Ramos (cell line): ENCODE measurements at regions not wholly inside any gene's neighbourhood (a gene's known extent, or its start where the extent isn't known, plus 50 kb on each side); places are given as distances from the start of the nearest gene placed in this dataset.
"Not testable (repeated sequence)": the region's sequence is repeated elsewhere in the genome, so short reads cannot be mapped to it uniquely, and the experiment has no call there.

ENCODE experiments used
- in situ Hi-C: fragments of 300-500 bp; cut with MboI; formaldehyde crosslinking; loops from one replicate; pipeline ENCODE4 v1.14.3; 2022; ENCODE audit warnings: low sequenced_read_pairs; ENCODE audit not compliant: unreplicated experiment

DNA sequence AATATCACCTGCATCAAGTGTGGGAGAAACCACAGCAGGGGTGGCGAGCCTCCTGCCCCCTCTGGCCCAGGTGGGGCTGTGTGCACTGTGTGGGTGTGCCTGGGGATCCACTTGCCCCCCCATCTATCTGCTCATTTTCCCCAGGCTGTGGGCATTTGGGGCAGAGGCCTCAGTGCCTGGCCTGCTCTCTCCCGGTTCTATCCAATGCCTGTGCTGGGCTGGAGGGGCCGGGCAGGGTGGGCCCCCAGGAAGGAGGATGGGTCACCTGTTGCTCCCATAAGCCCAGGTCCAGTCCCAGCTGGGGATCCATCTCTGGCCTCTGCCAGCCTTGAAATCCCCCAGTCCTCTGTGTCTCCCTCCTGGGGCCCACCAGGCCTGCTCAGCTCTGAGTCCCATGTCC, 105.6 kb downstream of the TMEM121 start:
- in situ Hi-C loops, result no loop called here

DNA sequence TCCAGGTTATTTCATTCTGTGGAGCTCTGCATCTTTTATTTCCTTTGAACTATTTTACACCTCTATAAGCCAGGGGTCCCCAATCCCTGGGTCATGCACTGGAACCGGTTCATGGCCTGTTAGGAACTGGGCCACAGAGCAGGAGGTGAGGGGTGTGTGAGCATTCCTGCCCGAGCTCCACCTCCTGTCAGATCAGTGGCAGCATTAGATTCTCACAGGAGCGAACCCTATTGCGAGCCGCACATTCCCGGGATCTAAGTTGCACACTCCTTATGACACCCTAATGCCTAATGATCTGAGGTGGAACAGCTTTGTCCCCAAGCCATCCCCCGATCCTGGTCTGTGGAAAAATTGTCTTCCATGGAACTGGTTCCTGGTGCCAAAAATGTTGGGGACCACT, 107.2 kb downstream of the TMEM121 start:
- in situ Hi-C loops, result not testable (repeated sequence)

DNA sequence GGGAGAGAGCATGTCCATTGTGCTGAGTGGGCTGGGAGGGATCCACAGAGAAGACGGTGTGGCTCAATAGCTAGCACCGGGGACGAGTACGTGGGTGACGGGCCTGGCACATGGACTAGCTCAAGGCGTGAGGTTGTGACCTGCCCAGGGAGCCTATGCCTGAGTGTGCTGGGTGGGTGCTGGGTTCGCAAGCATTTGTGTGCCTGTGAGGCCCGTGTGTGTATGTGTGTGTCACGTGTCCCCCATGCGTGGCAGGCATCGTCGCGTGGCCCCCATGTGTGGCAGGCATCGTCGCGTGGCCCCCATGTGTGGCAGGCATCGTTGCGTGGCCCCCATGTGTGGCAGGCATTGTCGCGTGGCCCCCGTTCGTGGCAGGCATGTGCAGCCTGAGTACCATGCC, 109.2 kb downstream of the TMEM121 start:
- in situ Hi-C loops, result no loop called here

DNA sequence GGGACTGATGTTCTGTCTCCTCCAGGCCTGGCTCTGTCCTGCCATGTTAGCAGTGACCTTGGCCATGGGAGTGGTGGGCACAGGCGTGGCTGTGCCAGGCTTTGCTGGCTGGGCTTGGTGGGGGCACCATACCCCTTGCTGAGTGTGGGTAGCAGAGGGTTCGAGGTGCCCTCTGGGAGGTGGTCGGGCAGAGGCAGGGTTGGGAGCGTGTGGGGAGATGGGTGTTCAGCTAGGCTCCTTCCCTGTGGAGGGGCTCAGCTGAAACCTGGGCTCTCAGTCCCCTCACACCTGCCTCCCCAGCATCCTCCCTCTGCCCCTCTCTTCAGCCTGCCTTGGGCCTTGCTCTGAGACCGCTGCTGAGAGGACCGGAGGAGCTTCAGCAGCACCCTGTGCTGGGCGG, 109.6 kb downstream of the TMEM121 start:
- in situ Hi-C loops, result not testable (repeated sequence)

DNA sequence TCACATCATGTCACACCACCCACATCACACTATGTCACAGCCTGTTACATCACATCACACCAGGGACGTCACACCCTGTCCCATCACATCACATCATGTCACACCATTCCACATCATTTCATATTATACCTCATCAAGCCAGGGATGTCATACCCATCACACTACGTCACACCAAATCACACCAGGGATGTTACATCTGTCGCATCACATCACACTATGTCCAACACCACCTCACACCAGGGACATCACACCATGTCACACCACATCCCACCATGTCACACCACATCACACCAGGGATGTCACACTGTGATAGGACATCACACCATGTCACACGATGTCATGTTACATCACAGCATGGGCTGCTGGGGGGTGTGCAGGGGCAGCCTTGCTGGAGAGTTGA, 110.6 kb downstream of the TMEM121 start:
- in situ Hi-C loops, result no loop called here

DNA sequence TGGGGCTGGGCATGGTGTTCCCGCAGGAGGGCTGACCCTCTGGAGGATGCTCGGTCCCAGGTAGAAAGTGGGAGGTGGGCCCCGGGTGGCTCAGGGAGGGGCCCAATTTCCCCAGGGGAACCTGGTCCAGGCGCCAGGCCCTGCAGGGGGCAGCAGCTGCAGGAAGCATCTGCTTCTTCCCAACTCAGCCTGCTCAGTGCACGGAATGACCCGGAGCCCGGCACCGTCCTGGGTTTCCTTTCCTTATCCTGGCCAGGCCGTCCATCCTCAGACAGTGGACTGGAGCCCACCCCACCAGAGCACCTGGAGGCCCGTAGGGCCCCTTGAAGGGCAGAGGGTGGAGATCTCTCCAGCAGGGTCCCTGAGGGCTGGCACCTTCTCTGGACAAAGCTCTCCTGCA, 111.0 kb downstream of the TMEM121 start:
- in situ Hi-C loops, result not testable (repeated sequence)

DNA sequence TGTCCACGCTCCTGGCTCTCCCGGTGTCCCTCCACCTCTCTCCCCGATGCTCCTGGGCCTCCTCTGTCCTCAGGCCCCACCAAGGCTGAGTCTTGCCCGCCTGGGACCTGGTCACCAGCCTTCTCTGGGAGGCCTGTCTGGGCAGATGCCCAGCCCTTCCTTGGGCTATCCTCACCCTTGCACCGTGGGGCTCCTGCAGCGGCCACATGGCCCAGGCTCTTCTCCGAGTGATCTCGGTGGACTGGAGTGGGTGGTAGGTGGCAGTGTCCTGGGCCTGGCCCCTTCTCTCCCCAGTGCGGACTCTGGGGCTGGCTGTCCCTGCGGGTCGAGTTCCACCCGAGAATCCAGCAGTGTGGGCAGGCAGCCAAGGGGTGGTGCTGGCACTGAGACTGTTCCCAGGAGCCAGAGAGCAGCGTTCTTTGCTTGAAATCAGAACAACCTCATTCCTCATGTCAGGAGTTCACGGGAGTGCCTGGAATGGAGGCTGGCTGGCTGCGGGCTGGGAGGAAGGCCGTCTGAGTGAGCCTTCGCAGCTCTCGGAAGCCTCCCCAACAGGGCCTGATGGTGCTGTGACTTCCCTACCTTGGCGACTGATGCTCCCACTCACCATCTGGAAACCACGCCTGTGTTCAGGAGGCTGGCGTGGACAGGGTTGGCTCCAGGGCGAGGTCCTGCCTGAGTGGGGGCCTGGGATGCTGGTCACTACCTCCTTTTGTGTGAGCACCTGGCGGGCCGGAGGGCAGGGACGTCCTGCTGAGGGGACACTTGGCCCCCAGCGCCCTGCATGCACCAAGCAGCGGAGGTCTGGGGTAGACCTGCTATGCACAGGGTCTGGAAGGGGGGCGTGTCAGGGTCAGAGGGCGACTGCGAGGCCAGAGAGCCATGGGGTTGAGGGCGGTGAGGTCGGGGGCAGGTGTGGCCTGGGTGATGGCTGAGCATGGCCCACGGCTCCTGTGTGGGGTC, 113.9 kb downstream of the TMEM121 start:
- in situ Hi-C loops, result not testable (repeated sequence)

DNA sequence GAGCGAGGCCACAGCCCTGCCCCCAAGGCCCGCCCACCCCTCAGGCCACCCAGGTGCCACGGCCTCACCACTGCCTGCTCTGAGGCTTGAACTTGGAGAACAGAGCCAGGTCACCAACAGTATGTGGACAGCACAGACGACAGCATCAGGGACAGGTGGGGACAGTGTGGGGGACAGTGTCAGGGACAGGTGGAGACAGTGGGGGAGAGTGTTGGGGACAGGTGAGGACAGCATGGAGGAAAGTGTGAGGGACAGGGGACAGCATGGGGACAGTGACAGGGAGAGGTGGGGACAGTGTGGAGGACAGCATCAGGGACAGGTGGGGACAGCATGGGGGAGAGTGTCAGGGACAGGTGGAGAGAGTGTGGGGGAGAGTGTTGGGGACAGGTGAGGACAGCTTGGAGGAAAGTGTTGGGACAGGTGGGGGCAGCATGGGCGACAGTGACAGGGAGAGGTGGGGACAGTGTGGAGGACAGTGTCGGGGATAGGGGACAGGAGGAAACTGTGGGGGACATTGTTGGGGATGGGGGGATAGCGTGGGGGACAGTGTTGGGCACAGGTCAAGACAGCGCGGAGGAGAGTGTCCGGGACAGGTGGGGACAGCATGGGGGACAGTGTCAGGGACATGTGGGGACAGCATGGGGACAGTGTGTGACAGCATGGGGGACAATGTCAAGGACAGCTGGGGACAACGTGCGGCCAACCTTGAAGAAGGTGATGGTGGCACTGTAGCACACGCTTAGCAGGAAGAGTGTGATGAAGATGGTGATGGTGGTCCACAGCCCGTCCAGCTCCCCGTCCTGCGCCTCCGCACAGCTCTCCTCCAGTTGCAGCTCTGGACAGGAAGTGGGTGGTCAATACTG, 114.9 kb downstream of the TMEM121 start:
- in situ Hi-C loops, result no loop called here

DNA sequence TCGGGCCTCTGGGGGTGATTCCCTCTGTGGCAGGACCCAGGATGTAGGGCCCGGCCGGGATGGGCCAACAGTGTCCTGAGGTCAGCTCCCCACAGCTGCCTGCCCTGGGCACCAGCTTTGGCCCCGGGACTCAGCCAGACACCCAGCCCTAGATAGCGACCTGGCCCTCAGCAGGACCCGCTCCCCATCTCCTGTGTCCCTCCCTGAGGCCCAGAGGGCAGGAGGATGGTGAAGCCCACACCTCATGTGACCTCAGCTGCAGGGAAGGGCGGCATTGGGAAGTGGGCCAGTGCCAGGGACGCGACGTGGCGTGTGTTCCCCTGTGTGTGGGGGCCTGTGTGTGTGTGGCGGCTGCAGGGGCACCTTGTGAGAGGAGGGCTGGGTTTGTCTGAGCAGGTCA, 115.6 kb downstream of the TMEM121 start:
- in situ Hi-C loops, result not testable (repeated sequence)

DNA sequence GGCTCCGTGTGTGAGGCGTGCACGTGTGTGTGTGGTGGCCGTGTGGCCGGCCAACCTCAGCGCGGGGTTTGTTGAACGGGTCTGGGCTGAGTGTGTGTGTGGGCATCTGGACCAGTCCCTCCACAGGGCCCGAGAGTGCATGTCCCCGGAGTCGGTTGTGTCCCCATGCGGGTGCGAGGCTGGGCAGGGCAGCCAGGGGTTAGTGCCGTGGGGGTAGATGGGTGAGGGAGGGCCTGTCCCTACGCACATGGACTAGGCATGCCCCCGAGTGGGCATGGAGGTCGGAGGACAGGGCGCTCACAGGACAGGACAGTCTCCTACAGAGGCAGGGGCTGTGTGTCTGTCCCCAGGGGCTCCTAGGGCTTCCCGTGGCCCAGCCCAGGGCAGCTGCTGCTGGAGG, 116.1 kb downstream of the TMEM121 start:
- in situ Hi-C loops, result not testable (repeated sequence)

DNA sequence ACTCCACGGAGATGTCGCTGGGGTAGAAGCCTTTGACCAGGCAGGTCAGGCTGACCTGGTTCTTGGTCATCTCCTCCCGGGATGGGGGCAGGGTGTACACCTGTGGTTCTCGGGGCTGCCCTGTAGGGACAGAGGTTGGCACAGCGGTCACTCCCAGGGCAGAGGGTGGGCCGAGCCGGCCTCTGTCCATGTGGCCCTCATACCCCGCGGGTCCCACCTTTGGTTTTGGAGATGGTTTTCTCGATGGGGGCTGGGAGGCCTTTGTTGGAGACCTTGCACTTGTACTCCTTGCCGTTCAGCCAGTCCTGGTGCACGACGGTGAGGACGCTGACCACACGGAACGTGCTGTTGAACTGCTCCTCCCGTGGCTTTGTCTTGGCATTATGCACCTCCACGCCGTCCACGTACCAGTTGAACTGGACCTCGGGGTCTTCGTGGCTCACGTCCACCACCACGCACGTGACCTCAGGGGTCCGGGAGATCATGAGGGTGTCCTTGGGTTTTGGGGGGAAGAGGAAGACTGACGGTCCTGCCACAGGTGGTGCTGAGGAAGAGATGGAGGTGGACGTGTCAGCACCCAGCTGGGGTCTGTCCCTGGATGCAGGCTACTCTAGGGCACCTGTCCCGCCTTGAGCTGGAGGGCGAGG, 117.1 kb downstream of the TMEM121 start:
- in situ Hi-C loops, result not testable (repeated sequence)

DNA sequence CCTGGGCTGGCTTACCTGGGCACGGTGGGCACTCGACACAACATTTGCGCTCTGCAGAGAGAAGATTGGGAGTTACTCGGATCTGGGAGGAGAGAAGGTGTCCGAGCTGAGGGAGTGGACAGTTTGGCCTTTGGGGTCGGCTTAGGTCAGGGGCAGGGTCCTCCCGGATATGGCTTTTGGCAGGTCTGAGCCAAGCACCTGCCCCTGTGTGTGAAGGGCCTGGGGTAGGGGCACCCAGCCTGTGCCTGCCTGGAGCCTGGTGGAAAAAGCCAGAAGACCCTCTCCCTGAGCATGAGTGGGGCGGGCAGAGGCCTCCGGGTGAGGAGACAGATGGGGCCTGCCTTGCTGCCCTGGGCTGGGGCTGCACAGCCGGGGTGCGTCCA, 117.7 kb downstream of the TMEM121 start:
- in situ Hi-C loops, result not testable (repeated sequence)

DNA sequence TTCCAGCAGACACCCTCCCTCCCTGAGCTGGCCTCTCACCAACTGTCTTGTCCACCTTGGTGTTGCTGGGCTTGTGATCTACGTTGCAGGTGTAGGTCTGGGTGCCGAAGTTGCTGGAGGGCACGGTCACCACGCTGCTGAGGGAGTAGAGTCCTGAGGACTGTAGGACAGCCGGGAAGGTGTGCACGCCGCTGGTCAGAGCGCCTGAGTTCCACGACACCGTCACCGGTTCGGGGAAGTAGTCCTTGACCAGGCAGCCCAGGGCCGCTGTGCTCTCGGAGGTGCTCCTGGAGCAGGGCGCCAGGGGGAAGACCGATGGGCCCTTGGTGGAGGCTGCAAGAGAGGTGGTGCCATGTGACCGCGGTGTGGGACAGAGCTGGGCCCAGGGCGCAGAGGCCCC, 118.1 kb downstream of the TMEM121 start:
- in situ Hi-C loops, result not testable (repeated sequence)

DNA sequence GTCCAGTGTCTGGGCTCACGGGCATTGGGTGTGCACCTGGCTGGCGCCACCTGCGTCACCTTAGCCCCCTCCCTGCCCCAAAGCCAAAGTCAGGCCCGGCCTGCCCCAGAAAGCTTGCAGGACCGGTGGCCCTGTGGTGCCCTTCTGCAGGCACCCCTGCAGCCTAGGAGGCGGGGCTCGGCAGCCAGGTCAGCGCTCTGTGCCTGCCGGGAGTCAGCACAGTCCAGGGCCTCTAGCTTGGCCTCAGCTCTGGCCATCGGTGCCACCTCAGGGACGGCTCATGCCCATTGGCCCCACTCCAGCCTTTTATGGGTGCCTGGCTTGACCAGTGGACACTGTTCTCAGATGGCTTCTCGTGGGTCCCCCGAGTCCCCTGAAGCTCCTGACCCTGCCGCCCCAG, 118.5 kb downstream of the TMEM121 start:
- in situ Hi-C loops, result not testable (repeated sequence)

DNA sequence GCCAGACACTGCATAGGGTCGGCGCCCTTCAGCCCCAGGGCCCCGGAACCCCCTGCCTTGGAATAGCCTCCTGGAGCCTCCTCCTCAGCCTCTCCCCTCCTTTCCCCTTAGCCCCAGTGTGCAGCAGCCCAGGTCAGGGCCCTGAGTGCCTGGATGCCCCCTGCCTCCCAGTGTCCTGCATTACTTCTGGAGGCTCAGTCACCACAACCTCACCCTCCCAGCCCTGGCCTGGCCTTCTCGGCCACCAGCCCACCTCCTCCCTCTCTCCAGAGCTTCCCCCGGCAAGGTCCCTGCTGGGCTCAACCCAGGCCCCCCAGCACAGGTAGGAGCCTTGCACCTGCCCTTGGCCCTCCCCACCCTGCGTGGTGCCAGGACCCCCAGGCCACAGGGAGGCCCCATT, 119.0 kb downstream of the TMEM121 start:
- in situ Hi-C loops, result not testable (repeated sequence)

DNA sequence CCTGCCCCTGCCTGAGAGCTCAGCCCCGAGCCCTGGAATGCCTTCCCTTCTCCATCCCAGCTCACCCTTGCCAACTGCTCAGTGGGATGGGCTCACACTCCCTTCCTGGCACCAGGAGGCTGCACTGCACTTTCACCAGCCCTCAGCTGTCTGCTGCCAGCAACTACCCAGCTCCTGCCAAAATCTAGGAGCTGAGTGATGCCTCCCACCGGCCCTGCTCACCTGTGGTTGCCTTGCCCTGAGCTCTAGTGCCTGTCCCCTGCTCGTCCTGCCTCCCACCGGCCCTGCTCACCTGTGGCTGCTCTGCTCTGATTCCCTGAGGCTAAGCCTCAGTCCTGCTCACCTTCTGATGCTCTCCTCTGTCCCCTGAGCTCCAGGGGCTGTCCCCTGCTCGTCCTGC, 119.8 kb downstream of the TMEM121 start:
- in situ Hi-C loops, result no loop called here

DNA sequence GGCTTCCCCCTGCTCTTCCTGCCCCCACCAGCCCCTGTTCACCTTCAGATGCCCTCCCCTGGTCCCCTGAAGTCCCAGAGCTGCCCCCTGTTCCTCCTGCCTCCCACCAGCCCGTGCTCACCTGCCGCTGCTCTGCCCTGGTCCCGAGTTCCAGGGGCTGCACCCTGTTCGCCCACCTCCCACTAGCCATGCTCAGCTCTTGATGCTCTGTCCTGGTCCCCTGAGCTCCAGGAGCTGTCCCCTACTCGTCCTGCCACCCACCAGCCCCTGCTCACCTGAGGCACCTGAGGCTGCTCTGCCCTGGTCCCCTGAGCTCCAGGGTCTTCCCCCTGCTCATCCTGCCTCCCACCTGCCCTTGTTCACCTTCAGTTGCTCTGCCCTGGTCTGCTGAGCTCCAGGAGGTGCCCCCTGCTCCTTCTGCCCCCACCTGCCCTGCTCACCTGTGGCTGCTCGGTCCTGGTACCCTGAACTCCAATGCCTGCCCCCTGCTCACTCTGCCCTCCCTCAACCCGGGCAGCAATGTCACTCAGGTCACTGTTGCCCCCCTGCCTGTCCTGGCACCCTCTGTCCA, 120.4 kb downstream of the TMEM121 start:
- in situ Hi-C loops, result not testable (repeated sequence)

DNA sequence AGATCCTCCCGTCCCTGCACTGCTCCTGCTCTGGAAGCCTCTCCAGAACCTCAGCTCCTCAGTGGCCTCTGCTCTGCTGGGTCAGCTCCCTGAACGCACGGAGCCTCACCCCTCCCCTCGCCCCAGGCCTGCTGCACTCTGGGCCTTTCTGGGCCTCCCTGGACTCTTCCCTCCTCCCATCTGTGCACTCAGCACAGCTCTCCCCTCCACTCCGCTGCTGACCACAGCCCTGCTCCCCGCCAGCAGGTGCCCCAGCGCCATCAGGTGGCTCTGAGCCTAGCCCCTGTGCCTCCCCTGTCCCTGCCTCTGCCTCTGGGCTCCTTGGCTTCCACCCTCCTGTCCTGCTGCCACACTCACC, 121.0 kb downstream of the TMEM121 start:
- in situ Hi-C loops, result not testable (repeated sequence)

DNA sequence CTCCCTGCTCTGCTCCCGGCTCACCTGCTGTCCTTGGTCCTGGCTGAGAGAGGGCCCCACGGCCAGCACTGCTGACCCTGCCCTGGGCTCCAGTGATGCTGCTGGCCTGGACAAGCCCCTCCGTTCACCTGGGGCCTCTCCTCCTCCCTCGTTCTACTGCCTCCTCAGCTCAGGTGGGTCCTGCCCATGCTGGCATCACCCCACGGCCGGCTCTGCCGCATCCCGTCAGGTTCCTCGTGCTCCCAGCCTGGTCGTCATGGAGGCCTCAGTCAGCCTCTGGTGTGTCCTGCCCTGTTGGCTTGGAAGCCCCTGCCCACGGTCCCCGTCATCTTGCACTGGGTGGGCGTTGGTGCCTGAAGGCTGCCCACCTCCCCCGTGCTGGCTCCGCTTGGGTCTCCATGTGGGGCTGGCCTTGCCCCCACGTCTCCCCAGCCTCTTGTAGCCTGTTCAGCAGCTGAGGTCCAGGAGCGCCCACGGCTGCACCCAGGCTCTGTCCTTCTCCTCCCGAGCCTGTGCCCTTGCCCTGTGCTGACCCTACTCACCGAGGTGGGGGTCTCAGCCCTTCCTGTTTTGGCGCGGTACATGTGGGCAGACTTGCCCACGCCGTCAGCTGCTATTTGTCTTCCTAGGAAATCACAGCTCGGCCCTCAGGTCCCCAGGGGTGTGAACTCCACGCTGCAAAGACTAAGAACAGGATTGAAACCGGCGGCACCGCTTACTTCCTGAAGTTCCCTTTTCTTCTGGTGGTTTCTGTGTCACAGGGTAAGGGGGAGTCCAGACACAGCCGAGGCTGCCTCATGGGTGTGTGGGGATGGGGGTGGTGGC, 121.6 kb downstream of the TMEM121 start:
- in situ Hi-C loops, result no loop called here
